ENCODE measurements at regions not wholly inside any gene's neighbourhood (a gene's known extent, or its start where the extent isn't known, plus 50 kb on each side); places are given as distances from the start of the nearest gene placed in this dataset.

- Histone ChIP-seq H3K4me3 (no peak overlapping the region), H3K27ac (no peak overlapping the region), H3K9me3 (no peaks in the 10 kb centered on the region), H3K27me3 (replicated peaks; ENCODE audit: insufficient read depth) (no peaks in the 10 kb centered on the region), H3K36me3 (no peaks in the 10 kb centered on the region), H3K4me1 (replicated peaks) (no peaks in the 10 kb centered on the region)
- DNase-seq (ENCODE audit: low spot score): no peak
- 65% methylated on average over 3 of the region's 3 CpGs for WGBS
- intact Hi-C loops (cut with DNase I): no loop called here
- TF ChIP-seq POLR2A (IDR thresholded peaks at IDR 0.05) (no peak), CTCF (IDR thresholded peaks at IDR 0.05) (no peak), POLR2AphosphoS5 (IDR thresholded peaks at IDR 0.05) (no peak)
Measured at GRCh38 chr4:108272046-108272445, 103.3 kb upstream of the LEF1 start.

- Histone ChIP-seq H3K4me3 (no peak overlapping the region), H3K4me1 (replicated peaks) (no peaks in the 10 kb centered on the region), H3K27me3 (replicated peaks; ENCODE audit: insufficient read depth) (no peaks in the 10 kb centered on the region), H3K9me3 (no peaks in the 10 kb centered on the region), H3K27ac (no peak overlapping the region), H3K36me3 (no peaks in the 10 kb centered on the region)
- WGBS: 72% methylated on average over 6 of the region's 6 CpGs
- intact Hi-C loops (cut with DNase I): no loop called here
- TF ChIP-seq CTCF (IDR thresholded peaks at IDR 0.05): no peak
- no peak for TF ChIP-seq POLR2AphosphoS5 (IDR thresholded peaks at IDR 0.05)
- TF ChIP-seq POLR2A (IDR thresholded peaks at IDR 0.05): no peak
- no peak for DNase-seq (ENCODE audit: low spot score)
Measured at GRCh38 chr4:108270466-108271450, 102.0 kb upstream of the LEF1 start.

GRCh38 chr4:108264693-108265092 lies 96.0 kb upstream of the LEF1 start:
- H3K9me3 ChIP-seq: no peaks in the 10 kb centered on the region
- 48% methylated on average over 4 of the region's 4 CpGs for WGBS
- TF ChIP-seq CTCF (IDR thresholded peaks at IDR 0.05) (no peak), POLR2AphosphoS5 (IDR thresholded peaks at IDR 0.05) (no peak), POLR2A (IDR thresholded peaks at IDR 0.05) (no peak)

GRCh38 chr4:108263057-108263456 lies 94.3 kb upstream of the LEF1 start:
- Histone ChIP-seq H3K27ac (no peak overlapping the region), H3K4me1 (replicated peaks) (no peaks in the 10 kb centered on the region), H3K27me3 (replicated peaks; ENCODE audit: insufficient read depth) (no peaks in the 10 kb centered on the region), H3K9me3 (no peaks in the 10 kb centered on the region), H3K36me3 (no peaks in the 10 kb centered on the region), H3K4me3 (no peak overlapping the region)
- intact Hi-C loops (cut with DNase I): no loop called here
- TF ChIP-seq POLR2A (IDR thresholded peaks at IDR 0.05): no peak
- no peak for TF ChIP-seq POLR2AphosphoS5 (IDR thresholded peaks at IDR 0.05)
- no peak for TF ChIP-seq CTCF (IDR thresholded peaks at IDR 0.05)
- 96% methylated on average over 1 of the region's 1 CpG for WGBS
- DNase-seq (ENCODE audit: low spot score): no peak

More at GRCh38 chr4:108264693-108265092, 96.0 kb upstream of the LEF1 start:
- Histone ChIP-seq H3K27ac (no peak overlapping the region), H3K36me3 (no peaks in the 10 kb centered on the region), H3K4me3 (no peak overlapping the region), H3K4me1 (replicated peaks) (no peaks in the 10 kb centered on the region), H3K27me3 (replicated peaks; ENCODE audit: insufficient read depth) (no peaks in the 10 kb centered on the region)
- no peak for DNase-seq (ENCODE audit: low spot score)
- intact Hi-C loops (cut with DNase I): no loop called here

- H3K27ac ChIP-seq: no peak overlapping the region
- WGBS: 76% methylated on average over 1 of the region's 1 CpG
- no peaks in the 10 kb centered on the region for H3K27me3 ChIP-seq (replicated peaks; ENCODE audit: insufficient read depth)
- intact Hi-C loops (cut with DNase I): no loop called here
- H3K4me3 ChIP-seq: no peak overlapping the region
- H3K9me3 ChIP-seq: no peaks in the 10 kb centered on the region
- no peaks in the 10 kb centered on the region for H3K4me1 ChIP-seq (replicated peaks)
- no peaks in the 10 kb centered on the region for H3K36me3 ChIP-seq
- no peak for DNase-seq (ENCODE audit: low spot score)
- TF ChIP-seq POLR2A (IDR thresholded peaks at IDR 0.05): no peak
- TF ChIP-seq CTCF (IDR thresholded peaks at IDR 0.05): no peak
- no peak for TF ChIP-seq POLR2AphosphoS5 (IDR thresholded peaks at IDR 0.05)
Measured at GRCh38 chr4:108261026-108261425, 92.3 kb upstream of the LEF1 start.

All from prostate gland (tissue), 2 donors.